ENCODE measurements at regions not wholly inside any gene's neighbourhood (a gene's known extent, or its start where the extent isn't known, plus 50 kb on each side); places are given as distances from the start of the nearest gene placed in this dataset.

GRCh38 chr2:23241611-23242245 lies 143.3 kb upstream of the KLHL29 start:
- in situ Hi-C loops (cut with MboI; ENCODE audit: low sequenced_read_pairs in 4 of 4) = no loop called here
- no peaks in the 10 kb centered on the region for H3K9me3 ChIP-seq
- H3K27ac ChIP-seq = no peak overlapping the region
- no peak for ATAC-seq
- intact Hi-C loops (cut with DNase I; ENCODE audit: low total_unique reads) = no loop called here
- no peaks in the 10 kb centered on the region for H3K36me3 ChIP-seq
- no peak for DNase-seq
- H3K4me1 ChIP-seq = no peaks in the 10 kb centered on the region
- TF ChIP-seq CTCF (IDR thresholded peaks at IDR 0.05 in 4 of 5, conservative IDR thresholded peaks at IDR 0.05 in 1 of 5) (no peak), POLR2A (IDR thresholded peaks at IDR 0.05) (no peak)
- H3K27me3 ChIP-seq = no peaks in the 10 kb centered on the region
- H3K4me3 ChIP-seq = no peak overlapping the region

GRCh38 chr2:23243073-23243659 lies 141.8 kb upstream of the KLHL29 start:
- Histone ChIP-seq H3K4me3 (no peak overlapping the region), H3K27me3 (no peaks in the 10 kb centered on the region), H3K4me1 (no peaks in the 10 kb centered on the region), H3K36me3 (no peaks in the 10 kb centered on the region), H3K27ac (no peak overlapping the region), H3K9me3 (no peaks in the 10 kb centered on the region)
- intact Hi-C loops (cut with DNase I; ENCODE audit: low total_unique reads) (no loop called here), in situ Hi-C loops (cut with MboI; ENCODE audit: low sequenced_read_pairs in 4 of 4) (no loop called here)
- TF ChIP-seq POLR2A (IDR thresholded peaks at IDR 0.05) (no peak), CTCF (IDR thresholded peaks at IDR 0.05 in 4 of 5, conservative IDR thresholded peaks at IDR 0.05 in 1 of 5) (no peak)
- no peak for DNase-seq
- no peak for ATAC-seq

GRCh38 chr2:23244617-23245016 lies 140.4 kb upstream of the KLHL29 start:
- in situ Hi-C loops (cut with MboI; ENCODE audit: low sequenced_read_pairs in 4 of 4) = no loop called here
- TF ChIP-seq POLR2A (IDR thresholded peaks at IDR 0.05) = no peak
- no peak overlapping the region for H3K27ac ChIP-seq
- DNase-seq (no peak), ATAC-seq (no peak)
- no peak overlapping the region for H3K4me3 ChIP-seq
- H3K4me1 ChIP-seq = peaks cover 0 to 7% of the 10 kb centered on the region in 2 donors
- intact Hi-C loops (cut with DNase I; ENCODE audit: low total_unique reads) = no loop called here
- H3K27me3 ChIP-seq = no peaks in the 10 kb centered on the region
- no peaks in the 10 kb centered on the region for H3K9me3 ChIP-seq
- no peaks in the 10 kb centered on the region for H3K36me3 ChIP-seq

GRCh38 chr2:23246992-23247683 lies 137.8 kb upstream of the KLHL29 start:
- no peak for DNase-seq
- ATAC-seq = no peak
- Histone ChIP-seq H3K4me1 (peaks cover 0 to 23% of the 10 kb centered on the region in 2 donors), H3K9me3 (no peaks in the 10 kb centered on the region), H3K27ac (no peak overlapping the region), H3K4me3 (no peak overlapping the region), H3K36me3 (no peaks in the 10 kb centered on the region), H3K27me3 (no peaks in the 10 kb centered on the region)
- TF ChIP-seq CTCF (IDR thresholded peaks at IDR 0.05 in 4 of 5, conservative IDR thresholded peaks at IDR 0.05 in 1 of 5) = no peak
- in situ Hi-C loops (cut with MboI; ENCODE audit: low sequenced_read_pairs in 4 of 4) = no loop called here
- intact Hi-C loops (cut with DNase I; ENCODE audit: low total_unique reads) = no loop called here

- H3K4me3 ChIP-seq = no peak overlapping the region
- no peaks in the 10 kb centered on the region for H3K27me3 ChIP-seq
- in situ Hi-C loops (cut with MboI; ENCODE audit: low sequenced_read_pairs in 4 of 4) = no loop called here
- H3K4me1 ChIP-seq = peaks cover 0 to 23% of the 10 kb centered on the region in 2 donors
- no peak overlapping the region for H3K27ac ChIP-seq
- DNase-seq (no peak), ATAC-seq (no peak)
- intact Hi-C loops (cut with DNase I; ENCODE audit: low total_unique reads) = no loop called here
- no peaks in the 10 kb centered on the region for H3K9me3 ChIP-seq
- TF ChIP-seq CTCF (IDR thresholded peaks at IDR 0.05 in 4 of 5, conservative IDR thresholded peaks at IDR 0.05 in 1 of 5) = no peak
- TF ChIP-seq POLR2A (IDR thresholded peaks at IDR 0.05) = no peak
- no peaks in the 10 kb centered on the region for H3K36me3 ChIP-seq
Measured at GRCh38 chr2:23248667-23249066, 136.3 kb upstream of the KLHL29 start.

Measured in gastrocnemius medialis (tissue), 4 donors.